GM19452 (cell line): ENCODE measurements at regions not wholly inside any gene's neighbourhood (a gene's known extent, or its start where the extent isn't known, plus 50 kb on each side); places are given as distances from the start of the nearest gene placed in this dataset.
"Not testable (repeated sequence)": the region's sequence is repeated elsewhere in the genome, so short reads cannot be mapped to it uniquely, and the experiment has no call there.

Experiments used
- ATAC-seq: cut with Tn5 transposase; IDR thresholded peaks from one replicate; pipeline ENCODE4 v1.9.1; 2021; ENCODE audit not compliant: unreplicated experiment

GRCh38 chr3:103410231-103410630 lies 975.4 kb downstream of the ZPLD1 start:
- ATAC-seq = no peak

- ATAC-seq = no peak
These were observed 986.6 kb downstream of the ZPLD1 start for GRCh38 chr3:103421460-103421859.

GRCh38 chr3:103437883-103438282 lies 1003.1 kb downstream of the ZPLD1 start:
- ATAC-seq = no peak

GRCh38 chr3:103440539-103441203 lies 1005.9 kb downstream of the ZPLD1 start:
- ATAC-seq = peak; percentile 83

GRCh38 chr3:103446953-103447629 lies 1012.3 kb downstream of the ZPLD1 start:
- ATAC-seq = no peak

GRCh38 chr3:103453152-103453551 lies 1018.3 kb downstream of the ZPLD1 start:
- ATAC-seq = no peak

GRCh38 chr3:103459815-103460214 lies 1025.0 kb downstream of the ZPLD1 start:
- ATAC-seq = no peak

- no peak for ATAC-seq
These were observed 1035.7 kb downstream of the ZPLD1 start for GRCh38 chr3:103470498-103470897.

- no peak for ATAC-seq
These were observed 1059.2 kb downstream of the ZPLD1 start for GRCh38 chr3:103494011-103494410.

- no peak for ATAC-seq
These were observed 1059.7 kb downstream of the ZPLD1 start for GRCh38 chr3:103494512-103494911.

- no peak for ATAC-seq
These were observed 1060.4 kb downstream of the ZPLD1 start for GRCh38 chr3:103495186-103495585.

GRCh38 chr3:103499132-103499900 lies 1064.5 kb downstream of the ZPLD1 start:
- no peak for ATAC-seq

GRCh38 chr3:103499967-103500366 lies 1065.2 kb downstream of the ZPLD1 start:
- ATAC-seq = no peak

GRCh38 chr3:103510760-103511159 lies 1075.9 kb downstream of the ZPLD1 start:
- no peak for ATAC-seq

- ATAC-seq = peak; percentile 72
These were observed 1077.1 kb downstream of the ZPLD1 start for GRCh38 chr3:103511891-103512290.

- no peak for ATAC-seq
These were observed 1077.8 kb downstream of the ZPLD1 start for GRCh38 chr3:103512595-103512994.

GRCh38 chr3:103513003-103513402 lies 1078.2 kb downstream of the ZPLD1 start:
- no peak for ATAC-seq

- ATAC-seq = no peak
These were observed 1080.3 kb downstream of the ZPLD1 start for GRCh38 chr3:103515116-103515515.

GRCh38 chr3:103516950-103517349 lies 1082.1 kb downstream of the ZPLD1 start:
- no peak for ATAC-seq

GRCh38 chr3:103531327-103531726 lies 1096.5 kb downstream of the ZPLD1 start:
- not testable (repeated sequence) for ATAC-seq

- ATAC-seq = no peak
These were observed 1098.2 kb downstream of the ZPLD1 start for GRCh38 chr3:103532986-103533385.

- no peak for ATAC-seq
These were observed 1119.6 kb downstream of the ZPLD1 start for GRCh38 chr3:103554451-103554850.
